ENCODE measurements at regions not wholly inside any gene's neighbourhood (a gene's known extent, or its start where the extent isn't known, plus 50 kb on each side); places are given as distances from the start of the nearest gene placed in this dataset.

- no peak for FAIRE-seq
- no peak for DNase-seq (ENCODE audit: insufficient read length, low spot score)
These were observed 356.4 kb upstream of the RASGRP1 start for GRCh38 chr15:38920966-38921365.

GRCh38 chr15:38921471-38921870 is 356.9 kb upstream of the RASGRP1 start:
- FAIRE-seq (no peak), DNase-seq (ENCODE audit: insufficient read length, low spot score) (no peak)

- no peak for DNase-seq (ENCODE audit: insufficient read length, low spot score)
- FAIRE-seq: no peak
These were observed 363.8 kb upstream of the RASGRP1 start for GRCh38 chr15:38928431-38928830.

- FAIRE-seq: no peak
These were observed 366.4 kb upstream of the RASGRP1 start for GRCh38 chr15:38930851-38931572.

GRCh38 chr15:38941399-38941953 is 376.9 kb upstream of the RASGRP1 start:
- FAIRE-seq (no peak), DNase-seq (ENCODE audit: insufficient read length, low spot score) (no peak)

More at GRCh38 chr15:38930851-38931572, 366.4 kb upstream of the RASGRP1 start:
- no peak for DNase-seq (ENCODE audit: insufficient read length, low spot score)

GRCh38 chr15:38944536-38944935 is 379.9 kb upstream of the RASGRP1 start:
- FAIRE-seq (no peak), DNase-seq (ENCODE audit: insufficient read length, low spot score) (no peak)

GRCh38 chr15:38945551-38946298 is 381.1 kb upstream of the RASGRP1 start:
- FAIRE-seq (no peak), DNase-seq (ENCODE audit: insufficient read length, low spot score) (no peak)

GRCh38 chr15:38954090-38954489 is 389.5 kb upstream of the RASGRP1 start:
- no peak for FAIRE-seq

GRCh38 chr15:38961456-38961855 is 396.8 kb upstream of the RASGRP1 start:
- DNase-seq (ENCODE audit: insufficient read length, low spot score) (no peak), FAIRE-seq (no peak)

More at GRCh38 chr15:38954090-38954489, 389.5 kb upstream of the RASGRP1 start:
- DNase-seq (ENCODE audit: insufficient read length, low spot score): no peak

GRCh38 chr15:38961931-38962330 is 397.3 kb upstream of the RASGRP1 start:
- DNase-seq (ENCODE audit: insufficient read length, low spot score) (no peak), FAIRE-seq (no peak)

- FAIRE-seq (no peak), DNase-seq (ENCODE audit: insufficient read length, low spot score) (no peak)
These were observed 408.2 kb upstream of the RASGRP1 start for GRCh38 chr15:38972831-38973230.

- DNase-seq (ENCODE audit: insufficient read length, low spot score) (no peak), FAIRE-seq (no peak)
These were observed 410.8 kb upstream of the RASGRP1 start for GRCh38 chr15:38975282-38975990.

GRCh38 chr15:38991126-38991525 is 426.5 kb upstream of the RASGRP1 start:
- no peak for FAIRE-seq
- DNase-seq (ENCODE audit: insufficient read length, low spot score): no peak

GRCh38 chr15:38991701-38992100 is 427.1 kb upstream of the RASGRP1 start:
- FAIRE-seq: no peak
- no peak for DNase-seq (ENCODE audit: insufficient read length, low spot score)

- FAIRE-seq (no peak), DNase-seq (ENCODE audit: insufficient read length, low spot score) (no peak)
These were observed 427.9 kb upstream of the RASGRP1 start for GRCh38 chr15:38992506-38992905.

GRCh38 chr15:38992930-38993329 is 428.3 kb upstream of the RASGRP1 start:
- FAIRE-seq (no peak), DNase-seq (ENCODE audit: insufficient read length, low spot score) (no peak)

- DNase-seq (ENCODE audit: insufficient read length, low spot score): no peak
- no peak for FAIRE-seq
These were observed 429.7 kb upstream of the RASGRP1 start for GRCh38 chr15:38994310-38994709.

- FAIRE-seq (no peak), DNase-seq (ENCODE audit: insufficient read length, low spot score) (no peak)
These were observed 431.6 kb upstream of the RASGRP1 start for GRCh38 chr15:38996111-38996631.

- no peak for FAIRE-seq
- no peak for DNase-seq (ENCODE audit: insufficient read length, low spot score)
These were observed 433.2 kb upstream of the RASGRP1 start for GRCh38 chr15:38997841-38998240.

GRCh38 chr15:39000008-39000734 is 435.6 kb upstream of the RASGRP1 start:
- FAIRE-seq (no peak), DNase-seq (ENCODE audit: insufficient read length, low spot score) (no peak)

Measured in GM19239 (cell line).